Activated CD4-positive, alpha-beta memory T cell treated with anti-CD3 and anti-CD28 coated beads, Interleukin-2, amount 10 ng/mL, durations not matched to agents 7 days and 5 days (primary cell): ENCODE measurements at regions not wholly inside any gene's neighbourhood (a gene's known extent, or its start where the extent isn't known, plus 50 kb on each side); places are given as distances from the start of the nearest gene placed in this dataset.

Experiments
- CTCF ChIA-PET: fragments of 350-600 bp; sonication (Branson Sonifier 250); formaldehyde crosslinking; loops from one replicate; lab custom pipeline; 2021; ENCODE audit warnings: antibody characterized with exemption, inconsistent platforms; lab: Charles Lee
- POLR2A ChIA-PET: fragments of 350-600 bp; sonication (Branson Sonifier 250); formaldehyde crosslinking; loops from one replicate; lab custom pipeline; 2021; ENCODE audit warnings: antibody characterized with exemption; lab: Charles Lee
- DNase-seq: peaks from one replicate; pipeline ENCODE4 v3.0.0-alpha.2; 2020
- H3K27ac Mint-ChIP-seq: one replicate; pipeline ENCODE4 v1.8.0; 2021; ENCODE audit warnings: mild to moderate bottlenecking, mixed read lengths
- H3K27me3 Mint-ChIP-seq: one replicate; pipeline ENCODE4 v1.8.0; 2021; ENCODE audit warnings: mixed read lengths
- H3K36me3 Mint-ChIP-seq: one replicate; pipeline ENCODE4 v1.8.0; 2021; ENCODE audit warnings: low read depth, mixed read lengths
- H3K4me1 Mint-ChIP-seq: one replicate; pipeline ENCODE4 v1.8.0; 2021; ENCODE audit warnings: mixed read lengths
- H3K4me3 Mint-ChIP-seq: one replicate; pipeline ENCODE4 v1.8.0; 2021; ENCODE audit warnings: mild to moderate bottlenecking, mixed read lengths
- H3K9me3 Mint-ChIP-seq: one replicate; pipeline ENCODE4 v1.8.0; 2021; ENCODE audit warnings: mixed read lengths

GRCh38 chr14:30296931-30297405 is 262.0 kb upstream of the G2E3 start:
- H3K4me1 Mint-ChIP-seq: no peaks in the 10 kb centered on the region
- CTCF ChIA-PET: no interaction called here
- no peaks in the 10 kb centered on the region for H3K27me3 Mint-ChIP-seq
- no peak overlapping the region for H3K27ac Mint-ChIP-seq
- no peak for DNase-seq
- H3K9me3 Mint-ChIP-seq: no peaks in the 10 kb centered on the region
- H3K4me3 Mint-ChIP-seq: no peak overlapping the region
- H3K36me3 Mint-ChIP-seq: no peaks in the 10 kb centered on the region
- POLR2A ChIA-PET: no interaction called here

GRCh38 chr14:30297876-30298795 is 260.8 kb upstream of the G2E3 start:
- DNase-seq: no peak
- Mint-ChIP-seq H3K27ac (no peak overlapping the region), H3K9me3 (no peaks in the 10 kb centered on the region), H3K27me3 (no peaks in the 10 kb centered on the region), H3K4me1 (no peaks in the 10 kb centered on the region), H3K36me3 (no peaks in the 10 kb centered on the region), H3K4me3 (no peak overlapping the region)
- ChIA-PET CTCF (no interaction called here), POLR2A (no interaction called here)

- Mint-ChIP-seq H3K4me1 (no peaks in the 10 kb centered on the region), H3K27ac (no peak overlapping the region), H3K9me3 (no peaks in the 10 kb centered on the region), H3K36me3 (no peaks in the 10 kb centered on the region), H3K27me3 (no peaks in the 10 kb centered on the region), H3K4me3 (no peak overlapping the region)
- ChIA-PET CTCF (no interaction called here), POLR2A (no interaction called here)
- DNase-seq: no peak
These were observed 259.0 kb upstream of the G2E3 start for GRCh38 chr14:30299915-30300314.

- Mint-ChIP-seq H3K9me3 (no peaks in the 10 kb centered on the region), H3K27me3 (no peaks in the 10 kb centered on the region), H3K36me3 (no peaks in the 10 kb centered on the region), H3K27ac (no peak overlapping the region), H3K4me3 (no peak overlapping the region), H3K4me1 (no peaks in the 10 kb centered on the region)
- DNase-seq: no peak
- CTCF ChIA-PET: no interaction called here
- POLR2A ChIA-PET: no interaction called here
These were observed 255.6 kb upstream of the G2E3 start for GRCh38 chr14:30303350-30303749.

DNA sequence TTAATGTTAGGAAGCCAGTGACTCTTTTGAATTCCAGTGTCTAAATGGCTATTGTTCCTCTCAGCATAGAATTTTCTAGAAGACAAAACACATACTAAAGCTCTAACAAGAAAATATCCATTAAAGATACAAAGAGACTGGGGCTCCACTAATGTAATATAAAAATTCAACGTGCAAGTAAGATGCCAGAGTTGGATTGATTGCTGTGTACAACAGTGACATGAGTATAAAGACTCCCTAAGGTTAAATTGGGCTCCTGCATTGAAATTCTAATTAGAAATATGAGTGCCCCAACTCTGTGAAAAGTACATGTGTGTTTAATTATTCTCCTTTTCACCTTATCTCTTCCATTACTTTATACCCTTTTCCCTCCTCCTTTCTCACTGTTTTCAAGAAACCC is 253.6 kb upstream of the G2E3 start:
- Mint-ChIP-seq H3K4me1 (no peaks in the 10 kb centered on the region), H3K4me3 (no peak overlapping the region), H3K27me3 (no peaks in the 10 kb centered on the region), H3K27ac (no peak overlapping the region), H3K9me3 (no peaks in the 10 kb centered on the region), H3K36me3 (no peaks in the 10 kb centered on the region)
- DNase-seq: no peak
- ChIA-PET CTCF (no interaction called here), POLR2A (no interaction called here)

DNA sequence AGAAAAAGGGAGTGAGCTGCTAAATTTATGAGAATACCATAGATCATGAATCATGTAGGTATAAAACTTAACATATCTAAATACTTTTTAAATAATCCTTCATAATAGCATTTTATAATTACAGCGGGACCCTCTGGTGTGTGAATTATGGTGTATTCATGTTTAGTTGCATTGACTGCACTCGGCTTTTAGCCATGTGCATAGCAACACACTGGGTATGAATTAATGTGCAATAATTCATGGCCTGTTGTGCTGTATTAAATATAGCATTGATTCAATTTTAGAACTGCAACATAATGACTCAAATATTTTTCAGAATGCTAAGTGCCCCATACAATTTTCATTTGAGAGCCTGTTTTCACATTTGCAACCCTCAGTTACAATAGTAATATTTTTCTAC is 249.6 kb upstream of the G2E3 start:
- no peaks in the 10 kb centered on the region for H3K36me3 Mint-ChIP-seq
- no peak overlapping the region for H3K4me3 Mint-ChIP-seq
- H3K4me1 Mint-ChIP-seq: no peaks in the 10 kb centered on the region
- ChIA-PET POLR2A (no interaction called here), CTCF (no interaction called here)
- H3K9me3 Mint-ChIP-seq: no peaks in the 10 kb centered on the region
- DNase-seq: no peak
- H3K27ac Mint-ChIP-seq: no peak overlapping the region
- no peaks in the 10 kb centered on the region for H3K27me3 Mint-ChIP-seq

DNA sequence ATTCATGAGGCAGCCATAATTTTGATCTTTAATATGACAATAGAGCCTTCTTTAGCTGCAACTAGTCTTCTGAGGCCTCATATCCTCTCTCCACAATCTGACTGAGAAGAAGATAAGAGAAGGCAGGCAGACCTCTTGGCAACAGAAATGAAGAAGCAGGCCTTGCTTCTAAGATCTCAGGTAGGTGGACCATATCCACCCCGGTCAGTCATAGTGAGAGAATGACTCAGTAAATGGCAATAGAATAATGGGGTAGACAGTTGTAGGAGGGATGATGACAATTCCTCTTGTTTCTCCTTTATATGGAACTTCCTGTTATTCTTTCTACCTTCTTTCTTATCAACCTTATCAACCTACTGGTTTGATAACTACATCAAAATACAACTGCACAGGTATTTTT is 246.7 kb upstream of the G2E3 start:
- no peaks in the 10 kb centered on the region for H3K36me3 Mint-ChIP-seq
- no peaks in the 10 kb centered on the region for H3K4me1 Mint-ChIP-seq
- no peak for DNase-seq
- H3K4me3 Mint-ChIP-seq: no peak overlapping the region
- H3K27me3 Mint-ChIP-seq: no peaks in the 10 kb centered on the region
- CTCF ChIA-PET: interaction anchor here (1.0 kb wide), 1 partner anchor 41 kb away, joined by 3 read pairs; no protein-coding TSS in a partner anchor
- no peak overlapping the region for H3K27ac Mint-ChIP-seq
- no peaks in the 10 kb centered on the region for H3K9me3 Mint-ChIP-seq
- POLR2A ChIA-PET: no interaction called here

DNA sequence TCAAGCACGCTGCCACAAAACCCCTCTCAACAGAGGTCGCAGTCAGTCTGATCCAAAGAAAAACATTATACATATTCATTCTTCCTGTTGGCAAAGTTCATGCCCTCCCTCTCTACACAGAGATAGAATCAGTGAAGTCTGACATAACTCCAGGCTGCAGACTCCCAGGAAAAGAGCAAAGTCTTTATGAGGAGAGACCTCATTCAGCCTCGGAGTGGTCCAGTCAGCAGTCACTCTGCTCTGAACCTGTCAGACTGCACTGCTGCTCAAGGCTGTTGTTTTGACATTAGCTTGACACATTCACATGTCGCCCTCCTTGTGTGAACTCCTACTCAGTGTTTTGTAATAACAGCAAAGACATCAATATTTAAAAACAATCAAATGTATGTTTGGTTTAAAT is 241.2 kb upstream of the G2E3 start:
- DNase-seq: no peak
- CTCF ChIA-PET: no interaction called here
- POLR2A ChIA-PET: no interaction called here
- Mint-ChIP-seq H3K27ac (no peak overlapping the region), H3K27me3 (no peaks in the 10 kb centered on the region), H3K4me1 (no peaks in the 10 kb centered on the region), H3K36me3 (no peaks in the 10 kb centered on the region), H3K4me3 (no peak overlapping the region), H3K9me3 (no peaks in the 10 kb centered on the region)

- no peaks in the 10 kb centered on the region for H3K4me1 Mint-ChIP-seq
- H3K36me3 Mint-ChIP-seq: no peaks in the 10 kb centered on the region
- ChIA-PET POLR2A (no interaction called here), CTCF (no interaction called here)
- no peaks in the 10 kb centered on the region for H3K27me3 Mint-ChIP-seq
- no peak overlapping the region for H3K27ac Mint-ChIP-seq
- DNase-seq: no peak
- H3K9me3 Mint-ChIP-seq: no peaks in the 10 kb centered on the region
- no peak overlapping the region for H3K4me3 Mint-ChIP-seq
These were observed 236.1 kb upstream of the G2E3 start for GRCh38 chr14:30322819-30323218.

DNA sequence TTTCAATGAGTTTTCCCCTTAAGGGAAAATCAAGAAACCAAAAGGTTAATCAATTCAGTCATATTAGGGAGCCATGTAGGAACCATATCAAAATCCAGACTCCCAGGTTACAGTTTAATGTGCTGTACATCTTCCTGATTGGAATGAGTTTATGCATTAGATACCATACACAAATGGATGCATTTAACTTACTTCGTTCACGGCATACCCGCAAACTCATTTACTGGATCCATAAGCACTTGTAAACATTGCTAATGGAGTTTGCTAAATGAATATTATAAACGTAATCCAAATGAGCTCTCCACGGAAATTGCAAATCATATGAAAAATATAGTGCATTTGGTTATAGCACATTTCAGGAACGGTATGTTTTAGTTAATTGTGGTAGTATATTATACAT is 228.9 kb upstream of the G2E3 start:
- H3K27me3 Mint-ChIP-seq: no peaks in the 10 kb centered on the region
- H3K4me3 Mint-ChIP-seq: no peak overlapping the region
- CTCF ChIA-PET: no interaction called here
- H3K4me1 Mint-ChIP-seq: no peaks in the 10 kb centered on the region
- no peak for DNase-seq
- H3K36me3 Mint-ChIP-seq: no peaks in the 10 kb centered on the region
- H3K27ac Mint-ChIP-seq: no peak overlapping the region
- POLR2A ChIA-PET: no interaction called here
- H3K9me3 Mint-ChIP-seq: no peaks in the 10 kb centered on the region

DNA sequence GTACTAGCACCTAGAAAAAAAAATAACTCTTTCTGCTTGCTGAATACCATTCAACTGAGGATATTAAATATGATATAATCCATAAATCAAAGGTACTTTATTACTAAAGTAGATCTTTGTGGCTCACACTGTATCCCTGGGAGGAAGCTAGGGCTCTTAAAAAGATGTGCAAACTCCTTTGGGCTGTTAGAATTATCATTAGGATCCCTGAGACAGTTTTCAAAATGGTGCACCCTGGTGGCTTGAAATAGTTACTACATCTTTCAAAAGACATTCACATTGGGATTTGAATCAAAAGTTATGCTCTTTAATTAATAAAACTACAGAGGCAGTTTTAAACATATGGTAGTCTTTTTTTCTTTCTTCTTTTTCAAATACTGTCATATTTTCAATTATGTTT is 228.5 kb upstream of the G2E3 start:
- no peak for DNase-seq
- Mint-ChIP-seq H3K36me3 (no peaks in the 10 kb centered on the region), H3K27ac (no peak overlapping the region), H3K4me3 (no peak overlapping the region), H3K27me3 (no peaks in the 10 kb centered on the region), H3K9me3 (no peaks in the 10 kb centered on the region), H3K4me1 (no peaks in the 10 kb centered on the region)
- ChIA-PET POLR2A (no interaction called here), CTCF (no interaction called here)

- H3K27ac Mint-ChIP-seq: no peak overlapping the region
- peaks cover 1% of the 10 kb centered on the region for H3K4me1 Mint-ChIP-seq
- ChIA-PET CTCF (no interaction called here), POLR2A (no interaction called here)
- no peaks in the 10 kb centered on the region for H3K9me3 Mint-ChIP-seq
- no peaks in the 10 kb centered on the region for H3K27me3 Mint-ChIP-seq
- no peak overlapping the region for H3K4me3 Mint-ChIP-seq
- no peaks in the 10 kb centered on the region for H3K36me3 Mint-ChIP-seq
- DNase-seq: no peak
These were observed 227.9 kb upstream of the G2E3 start for GRCh38 chr14:30331030-30331429.

GRCh38 chr14:30332374-30332773 is 226.6 kb upstream of the G2E3 start:
- CTCF ChIA-PET: no interaction called here
- no peak overlapping the region for H3K27ac Mint-ChIP-seq
- DNase-seq: no peak
- no peak overlapping the region for H3K4me3 Mint-ChIP-seq
- POLR2A ChIA-PET: no interaction called here
- H3K4me1 Mint-ChIP-seq: peaks cover 2% of the 10 kb centered on the region
- no peaks in the 10 kb centered on the region for H3K9me3 Mint-ChIP-seq
- no peaks in the 10 kb centered on the region for H3K36me3 Mint-ChIP-seq
- H3K27me3 Mint-ChIP-seq: no peaks in the 10 kb centered on the region

GRCh38 chr14:30333934-30334333 is 225.0 kb upstream of the G2E3 start:
- no peaks in the 10 kb centered on the region for H3K36me3 Mint-ChIP-seq
- DNase-seq: no peak
- H3K27me3 Mint-ChIP-seq: no peaks in the 10 kb centered on the region
- H3K27ac Mint-ChIP-seq: no peak overlapping the region
- no peak overlapping the region for H3K4me3 Mint-ChIP-seq
- peaks cover 2% of the 10 kb centered on the region for H3K4me1 Mint-ChIP-seq
- POLR2A ChIA-PET: no interaction called here
- CTCF ChIA-PET: no interaction called here
- no peaks in the 10 kb centered on the region for H3K9me3 Mint-ChIP-seq
